SK-N-MC (cell line): ENCODE measurements at regions not wholly inside any gene's neighbourhood (a gene's known extent, or its start where the extent isn't known, plus 50 kb on each side); places are given as distances from the start of the nearest gene placed in this dataset.

Source experiments
- EZH2 ChIP-seq: fragments of 200-600 bp; sonication (generic); IDR thresholded peaks from one replicate; pipeline ENCODE4 v1.6.1; 2017; ENCODE audit warnings: antibody characterized with exemption
- POLR2AphosphoS5 ChIP-seq: IDR thresholded peaks from 2 replicates; pipeline ENCODE4 v1.6.1; 2012; ENCODE audit warnings: mild to moderate bottlenecking, low read depth, low read length, borderline replicate concordance

- TF ChIP-seq EZH2 (no peak), POLR2AphosphoS5 (no peak)
Observed at GRCh38 chr1:29629401-29629800, 393.1 kb downstream of the PTPRU start.
